GM12878 (cell line): ENCODE measurements at regions not wholly inside any gene's neighbourhood (a gene's known extent, or its start where the extent isn't known, plus 50 kb on each side); places are given as distances from the start of the nearest gene placed in this dataset.

Experiments used
- ATAC-seq: fragments of 200-7000 bp; cut with Tn5 transposase; 3 replicates; pipeline ENCODE4 v1.9.1; 2020; ENCODE audit warnings: mild to moderate bottlenecking, moderate library complexity
- BruUV-seq: library from RNA; stranded (reverse); fragments of 400-500 nt; replicated peaks from 2 replicates; lab custom pipeline; 2021; lab: Mats Ljungman, UMichigan
- CTCF ChIA-PET: fragments of 300-600 bp; sonication (Branson Sonifier 250); formaldehyde crosslinking; extraction: SDS; loops from one replicate; lab custom pipeline; 2021; ENCODE audit warnings: inconsistent platforms; lab: Yijun Ruan, JAX
- POLR2A ChIA-PET: fragments of 350-600 bp; formaldehyde crosslinking; extraction: SDS; loops from one replicate; lab custom pipeline; 2021; ENCODE audit warnings: inconsistent platforms; lab: Charles Lee
- RAD21 ChIA-PET: fragments of 300-600 bp; sonication (Branson Sonifier 250); formaldehyde crosslinking; loops from one replicate; lab custom pipeline; 2023; ENCODE audit warnings: antibody characterized with exemption; ENCODE audit not compliant: unreplicated experiment; lab: Charles Lee
- SMC1A ChIA-PET: fragments of 300-600 bp; sonication (Branson Sonifier 250); formaldehyde crosslinking; loops from one replicate; lab custom pipeline; 2023; ENCODE audit not compliant: unreplicated experiment, uncharacterized antibody; lab: Charles Lee
- DNase-seq: peaks from one replicate; pipeline ENCODE4 v3.0.0-alpha.2; 2011; ENCODE audit warnings: low read depth, low spot score
- FAIRE-seq: peaks from 3 replicates; lab custom pipeline; 2011; peaks lifted over from hg19 to GRCh38; lab: Jason Lieb, UNC
- H2AFZ ChIP-seq: 2 replicates; pipeline ENCODE4 v1.6.0; 2011; ENCODE audit warnings: low read depth, low read length, control low read depth; ENCODE audit not compliant: control insufficient read depth
- H3K27ac ChIP-seq: 2 replicates; pipeline ENCODE4 v1.5.1; 2011; ENCODE audit warnings: control low read depth; ENCODE audit not compliant: control insufficient read depth, insufficient read depth
- H3K27me3 ChIP-seq, 2 experiments: replicated peaks in 1 of 2; 2 replicates each; pipeline versions ENCODE4 v1.6.0 to v1.6.1; 2011; ENCODE audit warnings: low read length in 1 of 2; ENCODE audit not compliant: control insufficient read depth in 2 of 2, insufficient read depth in 2 of 2
- H3K36me3 ChIP-seq, 2 experiments: 2 replicates each; pipeline ENCODE4 v1.5.1; 2011; ENCODE audit warnings: low read length in 1 of 2; ENCODE audit not compliant: control insufficient read depth in 2 of 2, insufficient read depth in 2 of 2
- H3K4me1 ChIP-seq: 2 replicates; pipeline ENCODE4 v1.6.1; 2011; ENCODE audit warnings: mild to moderate bottlenecking, low read length, moderate library complexity, mixed read lengths; ENCODE audit not compliant: control insufficient read depth, insufficient read depth
- H3K4me2 ChIP-seq: 2 replicates; pipeline ENCODE4 v1.6.0; 2011; ENCODE audit warnings: control low read depth; ENCODE audit not compliant: control insufficient read depth, insufficient read depth
- H3K4me3 ChIP-seq: fragments of 200-600 bp; sonication (generic); 2 replicates; pipeline ENCODE4 v1.5.1; 2016
- H3K79me2 ChIP-seq: 2 replicates; pipeline ENCODE4 v1.6.0; 2011; ENCODE audit warnings: low read length; ENCODE audit not compliant: control insufficient read depth, insufficient read depth
- H3K9ac ChIP-seq: 2 replicates; pipeline ENCODE4 v1.8.0; 2011; ENCODE audit warnings: low read length, control low read depth, mixed read lengths; ENCODE audit not compliant: control insufficient read depth, insufficient read depth
- H3K9me3 ChIP-seq: replicated peaks from 3 replicates; pipeline ENCODE4 v1.5.1; 2011; ENCODE audit warnings: mild to moderate bottlenecking, low read length; ENCODE audit not compliant: control insufficient read depth, insufficient read depth
- H4K20me1 ChIP-seq: 2 replicates; pipeline ENCODE4 v1.6.0; 2011; ENCODE audit not compliant: control insufficient read depth, insufficient read depth
- BCL11A ChIP-seq: IDR thresholded peaks from 2 replicates; pipeline ENCODE4 v1.6.1; 2011; ENCODE audit warnings: low read depth, low read length
- CREB1 ChIP-seq: IDR thresholded peaks from 2 replicates; pipeline ENCODE4 v1.6.1; 2012; ENCODE audit warnings: low read depth, mild to moderate bottlenecking, inconsistent platforms
- EP300 ChIP-seq, 2 experiments: fragments of 150-350 bp in 1 of 2; IDR thresholded peaks; 2 replicates each; pipeline ENCODE4 v1.6.1; 2011 to 2012; ENCODE audit warnings: low read depth in 2 of 2, low read length in 2 of 2, borderline replicate concordance in 1 of 2, improper control_type of control experiment in 1 of 2, inconsistent platforms in 1 of 2; ENCODE audit not compliant: control insufficient read depth in 1 of 2
- GATAD2B ChIP-seq: fragments of 450-650 bp; conservative IDR thresholded peaks from 2 replicates; pipeline ENCODE4 v1.6.1; 2017; ENCODE audit warnings: low read depth, mild to moderate bottlenecking, moderate library complexity
- KDM1A ChIP-seq: fragments of 200-600 bp; sonication (generic); IDR thresholded peaks from 2 replicates; pipeline ENCODE4 v1.6.1; 2016; ENCODE audit warnings: borderline replicate concordance
- LARP7 ChIP-seq: fragments of 450-650 bp; IDR thresholded peaks from 2 replicates; pipeline ENCODE4 v1.6.1; 2017; ENCODE audit warnings: mild to moderate bottlenecking
- RAD21 ChIP-seq: IDR thresholded peaks from 2 replicates; pipeline ENCODE4 v1.6.1; 2011; ENCODE audit warnings: mild to moderate bottlenecking, low read depth, low read length, moderate library complexity; ENCODE audit not compliant: insufficient read depth
- RB1 ChIP-seq: fragments of 450-650 bp; formaldehyde crosslinking; IDR thresholded peaks from 2 replicates; pipeline ENCODE4 v1.6.1; 2017; ENCODE audit warnings: mild to moderate bottlenecking, borderline replicate concordance
- RUNX3 ChIP-seq: IDR thresholded peaks from 2 replicates; pipeline ENCODE4 v1.6.1; 2012; ENCODE audit warnings: low read length, inconsistent platforms
- SMAD5 ChIP-seq: IDR thresholded peaks from 2 replicates; pipeline ENCODE4 v1.6.1; 2016; ENCODE audit warnings: antibody characterized with exemption, low read depth
- TAF1 ChIP-seq: IDR thresholded peaks from 2 replicates; pipeline ENCODE4 v1.6.1; 2011; ENCODE audit warnings: mild to moderate bottlenecking, low read depth, low read length, borderline replicate concordance
- TBL1XR1 ChIP-seq: IDR thresholded peaks from 2 replicates; pipeline ENCODE4 v1.6.1; 2012; ENCODE audit warnings: low read depth, low read length, improper control_type of control experiment
- ZBTB4 ChIP-seq: fragments of 450-650 bp; formaldehyde crosslinking; IDR thresholded peaks from 2 replicates; pipeline ENCODE4 v1.4.0; 2022; ENCODE audit warnings: mild to moderate bottlenecking, moderate library complexity
- ZNF217 ChIP-seq: fragments of 450-650 bp; IDR thresholded peaks from 2 replicates; pipeline ENCODE4 v1.6.1; 2017; ENCODE audit warnings: antibody characterized with exemption, mild to moderate bottlenecking
- ZZZ3 ChIP-seq: IDR thresholded peaks from 2 replicates; pipeline ENCODE4 v1.6.1; 2011; ENCODE audit warnings: low read depth; ENCODE audit not compliant: control insufficient read depth, insufficient read length
- WGBS: methylation state at CpG from one replicate; pipeline ENCODE4 v1.1.6; 2016; ENCODE audit warnings: low lambda C conversion rate; ENCODE audit not compliant: insufficient replicate concordance, insufficient coverage; ENCODE audit errors: missing lambda C conversion rate; 5-methylcytosine and 5-hydroxymethylcytosine counted together
- in situ Hi-C: fragments of 300-500 bp; cut with MboI; formaldehyde crosslinking; loops from 9 replicates; pipeline ENCODE4 v1.14.3; 2018; ENCODE audit warnings: mixed read lengths
- intact Hi-C: fragments of 100-400 bp; cut with micrococcal nuclease; formaldehyde crosslinking; loops from one replicate; pipeline ENCODE4 v1.14.2; 2022; ENCODE audit not compliant: unreplicated experiment
- TF ChIP-seq, protein P1 (sequence below): fragments of 450-650 bp; IDR thresholded peaks from 2 replicates; pipeline ENCODE4 v1.6.1; 2017; ENCODE audit warnings: mild to moderate bottlenecking, moderate library complexity

GRCh38 chr7:156005202-156005691 is 193.0 kb upstream of the SHH start:
- ChIA-PET SMC1A (no interaction called here), CTCF (no interaction called here), POLR2A (no interaction called here), RAD21 (no interaction called here)
- Histone ChIP-seq H3K79me2 (no peaks in the 10 kb centered on the region), H3K4me2 (no peak overlapping the region), H4K20me1 (no peaks in the 10 kb centered on the region), H3K27me3 (no peaks in the 10 kb centered on the region; a peak in 1 of 4 replicates), H2AFZ (no peak overlapping the region), H3K4me1 (no peaks in the 10 kb centered on the region), H3K27ac (no peak overlapping the region), H3K4me3 (no peak overlapping the region), H3K9me3 (no peaks in the 10 kb centered on the region), H3K9ac (no peak overlapping the region), H3K36me3 (no peaks in the 10 kb centered on the region)
- DNase-seq: no peak
- BruUV-seq: no TSS peak
- intact Hi-C loops (no loop called here), in situ Hi-C loops (no loop called here)
- TF ChIP-seq ZNF217 (no peak), GATAD2B (no peak), RB1 (no peak), TAF1 (no peak), TBL1XR1 (no peak), KDM1A (no peak), SMAD5 (no peak), ZBTB4 (CRISPR knock-in tag) (no peak), CREB1 (no peak), ZZZ3 (no peak), EP300 (IDR thresholded peaks at IDR 0.05; ENCODE audit: borderline replicate concordance in 1 of 2, control insufficient read depth in 1 of 2, low read depth in 2 of 2, low read length in 2 of 2) (no peak), LARP7 (no peak), BCL11A (no peak), RAD21 (no peak), RUNX3 (no peak)
- TF ChIP-seq, protein P1, sequence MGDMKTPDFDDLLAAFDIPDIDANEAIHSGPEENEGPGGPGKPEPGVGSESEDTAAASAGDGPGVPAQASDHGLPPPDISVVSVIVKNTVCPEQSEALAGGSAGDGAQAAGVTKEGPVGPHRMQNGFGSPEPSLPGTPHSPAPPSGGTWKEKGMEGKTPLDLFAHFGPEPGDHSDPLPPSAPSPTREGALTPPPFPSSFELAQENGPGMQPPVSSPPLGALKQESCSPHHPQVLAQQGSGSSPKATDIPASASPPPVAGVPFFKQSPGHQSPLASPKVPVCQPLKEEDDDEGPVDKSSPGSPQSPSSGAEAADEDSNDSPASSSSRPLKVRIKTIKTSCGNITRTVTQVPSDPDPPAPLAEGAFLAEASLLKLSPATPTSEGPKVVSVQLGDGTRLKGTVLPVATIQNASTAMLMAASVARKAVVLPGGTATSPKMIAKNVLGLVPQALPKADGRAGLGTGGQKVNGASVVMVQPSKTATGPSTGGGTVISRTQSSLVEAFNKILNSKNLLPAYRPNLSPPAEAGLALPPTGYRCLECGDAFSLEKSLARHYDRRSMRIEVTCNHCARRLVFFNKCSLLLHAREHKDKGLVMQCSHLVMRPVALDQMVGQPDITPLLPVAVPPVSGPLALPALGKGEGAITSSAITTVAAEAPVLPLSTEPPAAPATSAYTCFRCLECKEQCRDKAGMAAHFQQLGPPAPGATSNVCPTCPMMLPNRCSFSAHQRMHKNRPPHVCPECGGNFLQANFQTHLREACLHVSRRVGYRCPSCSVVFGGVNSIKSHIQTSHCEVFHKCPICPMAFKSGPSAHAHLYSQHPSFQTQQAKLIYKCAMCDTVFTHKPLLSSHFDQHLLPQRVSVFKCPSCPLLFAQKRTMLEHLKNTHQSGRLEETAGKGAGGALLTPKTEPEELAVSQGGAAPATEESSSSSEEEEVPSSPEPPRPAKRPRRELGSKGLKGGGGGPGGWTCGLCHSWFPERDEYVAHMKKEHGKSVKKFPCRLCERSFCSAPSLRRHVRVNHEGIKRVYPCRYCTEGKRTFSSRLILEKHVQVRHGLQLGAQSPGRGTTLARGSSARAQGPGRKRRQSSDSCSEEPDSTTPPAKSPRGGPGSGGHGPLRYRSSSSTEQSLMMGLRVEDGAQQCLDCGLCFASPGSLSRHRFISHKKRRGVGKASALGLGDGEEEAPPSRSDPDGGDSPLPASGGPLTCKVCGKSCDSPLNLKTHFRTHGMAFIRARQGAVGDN: no peak
- WGBS: 24% methylated on average over 12 of the region's 12 CpGs
- FAIRE-seq: no peak
- ATAC-seq: no peak
